ENCODE measurements at regions not wholly inside any gene's neighbourhood (a gene's known extent, or its start where the extent isn't known, plus 50 kb on each side); places are given as distances from the start of the nearest gene placed in this dataset.
"Not testable (repeated sequence)": the region's sequence is repeated elsewhere in the genome, so short reads cannot be mapped to it uniquely, and the experiment has no call there.

DNA sequence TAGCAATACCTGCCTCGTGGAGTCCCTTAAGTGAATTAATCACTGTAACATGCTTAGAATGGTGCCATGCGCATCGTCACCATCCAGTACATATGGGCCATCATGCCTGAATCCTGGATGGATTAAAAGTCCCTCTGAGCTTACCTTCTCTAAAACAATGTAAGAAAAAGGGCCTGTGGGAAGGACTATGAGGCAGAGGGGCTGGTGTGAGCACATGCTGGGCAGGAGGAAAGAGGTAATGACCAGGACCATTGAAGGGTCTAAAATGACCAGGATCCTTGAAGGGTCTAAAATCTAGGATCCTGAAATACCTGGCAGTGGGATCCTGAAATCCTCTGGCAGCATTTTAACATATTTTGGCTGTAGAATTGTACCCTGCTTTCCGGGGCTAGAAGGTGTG, 156.2 kb downstream of the KCNJ18 start:
- DNase-seq (ENCODE audit: low spot score); in situ Hi-C loops (cut with HindIII; ENCODE audit: low sequenced_read_pairs): not testable (repeated sequence)

DNA sequence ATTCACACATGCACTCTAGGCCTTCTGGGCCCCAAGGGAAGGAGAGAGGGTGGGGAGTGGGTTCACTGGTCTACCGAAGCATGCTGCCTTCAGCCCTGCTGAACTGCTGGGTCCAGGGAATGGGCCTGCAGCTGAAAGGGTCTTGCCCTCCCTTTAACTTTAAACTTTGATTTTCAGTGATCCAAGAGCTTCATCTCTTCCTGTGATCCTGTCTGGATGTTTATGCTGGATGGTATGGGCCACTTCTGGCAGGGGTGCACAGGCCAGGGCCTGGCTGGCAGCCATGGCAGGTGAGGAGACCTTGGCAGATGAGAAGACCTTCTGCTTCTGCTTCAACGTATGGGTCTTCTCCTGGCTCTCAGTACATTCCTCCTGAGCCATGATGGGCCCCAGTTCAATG, 156.7 kb downstream of the KCNJ18 start:
- in situ Hi-C loops (cut with HindIII; ENCODE audit: low sequenced_read_pairs), result not testable (repeated sequence)

DNA sequence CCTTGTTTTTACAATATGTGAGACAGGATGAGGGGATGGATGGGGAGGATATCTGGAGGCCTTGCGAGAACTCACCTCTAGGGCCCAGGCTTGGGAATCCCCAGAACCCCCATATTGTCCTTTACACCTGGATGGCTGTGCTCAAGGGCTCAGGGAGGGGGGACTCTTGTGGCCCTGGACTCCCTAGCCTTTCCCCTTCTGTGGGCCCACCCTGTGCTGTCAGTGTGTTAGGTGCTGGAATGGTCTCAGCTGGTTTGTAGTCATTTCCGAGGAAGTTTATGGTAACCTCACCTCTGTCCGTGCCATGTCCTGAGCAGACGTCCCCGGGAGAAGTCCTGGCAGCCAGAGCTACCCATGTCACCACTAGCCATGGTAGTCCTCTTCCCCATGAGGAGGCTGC, 158.3 kb downstream of the KCNJ18 start:
- in situ Hi-C loops (cut with HindIII; ENCODE audit: low sequenced_read_pairs); DNase-seq (ENCODE audit: low spot score): not testable (repeated sequence)

More for the DNA sequence above, 156.7 kb downstream of the KCNJ18 start:
- DNase-seq (ENCODE audit: low spot score), result not testable (repeated sequence)

Data from G401 (cell line).